Embryonic facial prominence (tissue), 1 donor: ENCODE measurements at regions not wholly inside any gene's neighbourhood (a gene's known extent, or its start where the extent isn't known, plus 50 kb on each side); places are given as distances from the start of the nearest gene placed in this dataset.

Experiments used
- DNase-seq: peaks from one replicate; pipeline ENCODE4 v3.0.0-alpha.2; 2016; ENCODE audit errors: extremely low spot score

GRCh38 chr6:137779982-137780381 lies 87.1 kb upstream of the TNFAIP3 start:
- DNase-seq: no peak

- peak; percentile 29 for DNase-seq
These were observed 86.5 kb upstream of the TNFAIP3 start for GRCh38 chr6:137780447-137781034.

GRCh38 chr6:137781639-137782038 lies 85.4 kb upstream of the TNFAIP3 start:
- no peak for DNase-seq

- no peak for DNase-seq
These were observed 84.7 kb upstream of the TNFAIP3 start for GRCh38 chr6:137782166-137783039.

- peak; percentile 14 for DNase-seq
These were observed 83.3 kb upstream of the TNFAIP3 start for GRCh38 chr6:137783710-137784109.

- no peak for DNase-seq
These were observed 82.5 kb upstream of the TNFAIP3 start for GRCh38 chr6:137784583-137784982.

GRCh38 chr6:137787016-137787415 lies 80.0 kb upstream of the TNFAIP3 start:
- peak; percentile 18 for DNase-seq

GRCh38 chr6:137788248-137788647 lies 78.8 kb upstream of the TNFAIP3 start:
- no peak for DNase-seq

GRCh38 chr6:137791281-137792159 lies 75.5 kb upstream of the TNFAIP3 start:
- no peak for DNase-seq

GRCh38 chr6:137792160-137793033 lies 74.7 kb upstream of the TNFAIP3 start:
- DNase-seq: no peak

- DNase-seq: no peak
These were observed 73.1 kb upstream of the TNFAIP3 start for GRCh38 chr6:137793805-137794515.

- DNase-seq: no peak
These were observed 72.4 kb upstream of the TNFAIP3 start for GRCh38 chr6:137794516-137795201.

GRCh38 chr6:137795501-137795900 lies 71.6 kb upstream of the TNFAIP3 start:
- DNase-seq: no peak

- DNase-seq: no peak
These were observed 68.8 kb upstream of the TNFAIP3 start for GRCh38 chr6:137798261-137798660.

- no peak for DNase-seq
These were observed 68.2 kb upstream of the TNFAIP3 start for GRCh38 chr6:137798846-137799245.

- DNase-seq: no peak
These were observed 67.0 kb upstream of the TNFAIP3 start for GRCh38 chr6:137799950-137800568.

- no peak for DNase-seq
These were observed 66.3 kb upstream of the TNFAIP3 start for GRCh38 chr6:137800762-137801161.

GRCh38 chr6:137801352-137802114 lies 65.5 kb upstream of the TNFAIP3 start:
- DNase-seq: no peak
